GM10248 (cell line): ENCODE measurements at regions not wholly inside any gene's neighbourhood (a gene's known extent, or its start where the extent isn't known, plus 50 kb on each side); places are given as distances from the start of the nearest gene placed in this dataset.

Experiments
- CTCF ChIA-PET: fragments of 300-600 bp; sonication (Branson Sonifier 250); formaldehyde crosslinking; extraction: SDS; loops from one replicate; lab custom pipeline; 2021; ENCODE audit warnings: antibody characterized with exemption; lab: Yijun Ruan, JAX
- POLR2A ChIA-PET: fragments of 350-650 bp; sonication (Branson Sonifier 250); formaldehyde crosslinking; extraction: SDS; loops from one replicate; lab custom pipeline; 2020; ENCODE audit warnings: antibody characterized with exemption; lab: Yijun Ruan, JAX
- DNase-seq: peaks from one replicate; pipeline ENCODE4 v3.0.0; 2012; ENCODE audit errors: extremely low spot score
- CTCF ChIP-seq: IDR thresholded peaks from 2 replicates; pipeline ENCODE4 v1.5.1; 2012; ENCODE audit warnings: mild to moderate bottlenecking, low read depth; ENCODE audit errors: extremely low read depth, missing control alignments, control extremely low read depth

- ChIA-PET POLR2A (no interaction called here), CTCF (interaction anchor here (1.0 to 1.7 kb wide), 3 partner anchors 11 to 27 kb away, joined by 3 read pairs; no protein-coding TSS in a partner anchor)
Measured at GRCh38 chr1:98005326-98006010, 84.6 kb upstream of the DPYD start.

GRCh38 chr1:98003442-98003841 lies 82.6 kb upstream of the DPYD start:
- CTCF ChIA-PET, result no interaction called here
- POLR2A ChIA-PET, result no interaction called here
- no peak for DNase-seq
- no peak for TF ChIP-seq CTCF

More at GRCh38 chr1:98005326-98006010, 84.6 kb upstream of the DPYD start:
- TF ChIP-seq CTCF, result no peak
- DNase-seq, result no peak

DNA sequence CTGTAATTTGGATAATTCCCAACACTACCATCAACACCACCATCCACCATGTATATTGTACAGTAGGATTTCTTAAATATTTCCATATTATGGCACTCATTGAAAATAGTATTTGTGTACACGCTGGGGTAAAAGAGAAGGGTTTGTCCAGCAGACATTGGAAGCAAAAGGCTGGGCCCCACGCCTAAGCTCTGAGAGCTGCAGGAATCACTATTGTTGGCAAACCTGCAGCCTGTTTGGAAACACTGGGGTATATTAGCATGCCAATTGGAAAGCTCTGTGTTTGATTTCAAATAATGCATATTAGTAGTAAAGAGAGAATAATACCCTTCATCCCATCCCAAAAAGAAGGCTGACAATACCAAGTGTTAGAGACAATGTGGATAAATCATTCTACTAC lies 81.5 kb upstream of the DPYD start:
- POLR2A ChIA-PET, result no interaction called here
- no peak for TF ChIP-seq CTCF
- CTCF ChIA-PET, result no interaction called here
- no peak for DNase-seq

- TF ChIP-seq CTCF, result no peak
- ChIA-PET POLR2A (no interaction called here), CTCF (no interaction called here)
- no peak for DNase-seq
Measured at GRCh38 chr1:98001764-98002163, 80.9 kb upstream of the DPYD start.

- ChIA-PET CTCF (interaction anchor here (1.5 kb wide), 1 partner anchor 9 kb away, joined by 7 read pairs; no protein-coding TSS in a partner anchor), POLR2A (no interaction called here)
- no peak for TF ChIP-seq CTCF
- no peak for DNase-seq
Measured at GRCh38 chr1:97999320-97999719, 78.5 kb upstream of the DPYD start.

DNA sequence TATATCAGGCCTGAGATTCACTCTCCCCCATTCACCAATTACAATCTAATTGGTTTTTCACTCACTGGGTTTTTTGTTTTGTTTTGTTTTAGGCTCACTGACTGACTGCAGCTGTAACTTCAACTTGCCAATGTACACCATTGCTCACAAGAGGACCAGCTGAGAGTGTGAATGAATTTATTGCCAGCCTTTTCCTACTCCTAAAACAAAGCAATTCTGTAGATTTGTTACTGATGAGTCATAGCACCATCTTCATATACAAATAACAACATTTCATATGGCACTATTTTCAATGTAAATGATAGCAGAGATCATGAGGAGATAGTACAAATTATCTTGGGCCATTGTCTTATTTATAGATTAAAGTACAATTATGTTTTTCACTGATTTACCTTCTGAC lies 76.0 kb upstream of the DPYD start:
- TF ChIP-seq CTCF, result no peak
- ChIA-PET CTCF (interaction anchor here (1.2 kb wide), 1 partner anchor 20 kb away, joined by 3 read pairs; no protein-coding TSS in a partner anchor), POLR2A (no interaction called here)
- no peak for DNase-seq
